HCT116 (cell line): ENCODE measurements at regions not wholly inside any gene's neighbourhood (a gene's known extent, or its start where the extent isn't known, plus 50 kb on each side); places are given as distances from the start of the nearest gene placed in this dataset.

Experiments
- ATAC-seq: fragments of 200-7000 bp; cut with Tn5 transposase; 2 replicates; pipeline ENCODE4 v1.9.1; 2020; ENCODE audit warnings: mild to moderate bottlenecking, moderate library complexity
- BruUV-seq: library from RNA; stranded (reverse); fragments of 400-500 nt; replicated peaks from 2 replicates; lab custom pipeline; 2021; lab: Mats Ljungman, UMichigan
- CTCF ChIA-PET: fragments of 300-600 bp; sonication (Branson Sonifier 250); formaldehyde crosslinking; loops from one replicate; lab custom pipeline; 2021; ENCODE audit warnings: antibody characterized with exemption; lab: Charles Lee
- POLR2A ChIA-PET: fragments of 300-600, 350-600 bp; sonication (Branson Sonifier 250); formaldehyde crosslinking; loops from one replicate; lab custom pipeline; 2021; ENCODE audit warnings: antibody characterized with exemption; lab: Charles Lee
- RAD21 ChIA-PET, 2 experiments: fragments of 300-600 bp; sonication (Branson Sonifier 250); formaldehyde crosslinking; loops; one replicate each; lab custom pipeline; 2023; ENCODE audit warnings: low total read pairs in 2 of 2; ENCODE audit not compliant: uncharacterized antibody in 2 of 2, unreplicated experiment in 2 of 2, low non-redundant PET in 1 of 2; lab: Charles Lee
- DNase-seq: peaks from one replicate; pipeline ENCODE4 v3.0.0-alpha.2; 2010; ENCODE audit warnings: low read depth, low spot score
- H2AFZ ChIP-seq: fragments of 200-600 bp; shearing (Covaris generic), sonication (generic); 2 replicates; pipeline ENCODE4 v1.6.1; 2017; ENCODE audit warnings: low read depth, mixed run types, mixed read lengths, antibody characterized with exemption, low read length; ENCODE audit not compliant: poor library complexity, severe bottlenecking
- H3K27ac ChIP-seq: 2 replicates; pipeline ENCODE4 v1.5.1; 2012; ENCODE audit warnings: low read depth, low read length
- H3K27me3 ChIP-seq: fragments of 200-600 bp; sonication (generic); 2 replicates; pipeline ENCODE4 v1.6.1; 2016; ENCODE audit warnings: mixed run types, low read length, mixed read lengths; ENCODE audit not compliant: insufficient read depth
- H3K36me3 ChIP-seq, 2 experiments: fragments of 200-500 bp in 1 of 2; fragments of 200-600 bp in 1 of 2; sonication (Bioruptor generic) in 1 of 2; sonication (generic) in 1 of 2; 2 replicates each; pipeline versions ENCODE4 v1.5.1 to v1.6.1; 2014 to 2016; ENCODE audit warnings: low read length in 2 of 2, inconsistent platforms in 1 of 2, mixed read lengths in 1 of 2, mixed run types in 1 of 2; ENCODE audit not compliant: insufficient read depth in 2 of 2, control insufficient read depth in 1 of 2
- H3K4me1 ChIP-seq, 2 experiments: fragments of 200-600 bp in 1 of 2; sonication (generic) in 1 of 2; 2 replicates each; pipeline versions ENCODE4 v1.5.1 to v1.6.1; 2012 to 2017; ENCODE audit warnings: low read length in 2 of 2, inconsistent platforms in 1 of 2, mild to moderate bottlenecking in 1 of 2, mixed read lengths in 1 of 2, mixed run types in 1 of 2, moderate library complexity in 1 of 2; ENCODE audit not compliant: insufficient read depth in 2 of 2, control insufficient read depth in 1 of 2
- H3K4me2 ChIP-seq: fragments of 200-600 bp; sonication (generic); 2 replicates; pipeline ENCODE4 v1.6.1; 2017; ENCODE audit warnings: mixed run types, low read length, mixed read lengths
- H3K4me3 ChIP-seq, 2 experiments: fragments of 200-600 bp in 1 of 2; sonication (generic) in 1 of 2; replicated peaks in 1 of 2; 2 replicates each; pipeline ENCODE4 v1.5.1; 2011 to 2016; ENCODE audit warnings: low read length in 2 of 2, control low read depth in 1 of 2, low read depth in 1 of 2, mild to moderate bottlenecking in 1 of 2, mixed read lengths in 1 of 2, mixed run types in 1 of 2
- H3K79me2 ChIP-seq: fragments of 200-600 bp; sonication (generic); 2 replicates; pipeline ENCODE4 v1.6.1; 2017; ENCODE audit warnings: mild to moderate bottlenecking, mixed run types, low read length, moderate library complexity, mixed read lengths; ENCODE audit not compliant: insufficient read depth
- H3K9ac ChIP-seq: fragments of 200-600 bp; sonication (generic); 2 replicates; pipeline ENCODE4 v1.6.1; 2016; ENCODE audit warnings: low read length, mixed read lengths
- H3K9me2 ChIP-seq: fragments of 200-600 bp; sonication (generic), shearing (Covaris generic); 2 replicates; pipeline ENCODE4 v1.6.1; 2017; ENCODE audit warnings: mixed run types, mild to moderate bottlenecking, moderate library complexity; ENCODE audit not compliant: insufficient read depth
- H3K9me3 ChIP-seq, 2 experiments: fragments of 200-500 bp in 1 of 2; fragments of 200-600 bp in 1 of 2; sonication (Bioruptor generic) in 1 of 2; sonication (generic) in 1 of 2; 2 replicates each; pipeline ENCODE4 v1.6.1; 2014 to 2017; ENCODE audit warnings: low read length in 2 of 2, mixed read lengths in 2 of 2, inconsistent platforms in 1 of 2, low read depth in 1 of 2, mild to moderate bottlenecking in 1 of 2, mixed run types in 1 of 2, moderate library complexity in 1 of 2; ENCODE audit not compliant: control insufficient read depth in 1 of 2, insufficient read depth in 1 of 2
- H4K20me1 ChIP-seq: fragments of 200-600 bp; sonication (generic), shearing (Covaris generic); 2 replicates; pipeline ENCODE4 v1.6.1; 2017; ENCODE audit warnings: mixed run types, mild to moderate bottlenecking, moderate library complexity; ENCODE audit not compliant: insufficient read depth
- EGR1 ChIP-seq: IDR thresholded peaks from 2 replicates; pipeline ENCODE4 v1.6.1; 2012; ENCODE audit warnings: low read depth
- ELF1 ChIP-seq: IDR thresholded peaks from 2 replicates; pipeline ENCODE4 v1.6.1; 2012; ENCODE audit warnings: low read depth, borderline replicate concordance
- EZH2 ChIP-seq: fragments of 200-600 bp; sonication (generic); IDR thresholded peaks from 2 replicates; pipeline ENCODE4 v1.6.1; 2017; ENCODE audit warnings: antibody characterized with exemption, mixed run types
- FOSL1 ChIP-seq: IDR thresholded peaks from 2 replicates; pipeline ENCODE4 v1.6.1; 2012; ENCODE audit warnings: low read depth
- MAX ChIP-seq: IDR thresholded peaks from 2 replicates; pipeline ENCODE4 v1.6.1; 2012
- RAD21 ChIP-seq: IDR thresholded peaks from 2 replicates; pipeline ENCODE4 v1.6.1; 2012; ENCODE audit warnings: low read depth, mild to moderate bottlenecking
- REST ChIP-seq: IDR thresholded peaks from 2 replicates; pipeline ENCODE4 v1.6.1; 2012; ENCODE audit warnings: low read depth
- YY1 ChIP-seq: IDR thresholded peaks from 2 replicates; pipeline ENCODE4 v1.6.1; 2011; ENCODE audit warnings: low read length, low read depth, moderate library complexity, mild to moderate bottlenecking; ENCODE audit not compliant: insufficient replicate concordance; ENCODE audit errors: extremely low read depth
- intact Hi-C: fragments of 100-400 bp; cut with micrococcal nuclease; formaldehyde crosslinking; loops from 2 replicates; pipeline ENCODE4 v1.10.0; 2022

GRCh38 chr9:38298904-38299303 lies 93.6 kb upstream of the ALDH1B1 start:
- Histone ChIP-seq H3K4me3 (no peak overlapping the region), H3K4me2 (no peak overlapping the region), H3K4me1 (no peaks in the 10 kb centered on the region), H3K36me3 (no peaks in the 10 kb centered on the region), H3K9me3 (no peaks in the 10 kb centered on the region), H3K9ac (no peak overlapping the region), H4K20me1 (no peaks in the 10 kb centered on the region), H3K79me2 (no peaks in the 10 kb centered on the region), H3K9me2 (no peaks in the 10 kb centered on the region), H2AFZ (no peak overlapping the region), H3K27ac (no peak overlapping the region), H3K27me3 (no peaks in the 10 kb centered on the region)
- ChIA-PET RAD21 (no interaction called here), CTCF (no interaction called here), POLR2A (no interaction called here)
- no peak for ATAC-seq
- intact Hi-C loops = no loop called here
- no peak for TF ChIP-seq FOSL1
- no peak for TF ChIP-seq ELF1
- TF ChIP-seq REST = no peak
- no peak for TF ChIP-seq MAX
- no peak for TF ChIP-seq YY1
- no peak for TF ChIP-seq EZH2
- TF ChIP-seq EGR1 = no peak
- TF ChIP-seq RAD21 = no peak
- DNase-seq = no peak
- no TSS peak for BruUV-seq
